Activated naive CD4-positive, alpha-beta T cell (primary cell): ENCODE measurements at regions not wholly inside any gene's neighbourhood (a gene's known extent, or its start where the extent isn't known, plus 50 kb on each side); places are given as distances from the start of the nearest gene placed in this dataset.

Experiments
- DNase-seq, 4 experiments: peaks; one replicate each; lab custom pipeline; 2025; lab: John Stamatoyannopoulos, UW

DNA sequence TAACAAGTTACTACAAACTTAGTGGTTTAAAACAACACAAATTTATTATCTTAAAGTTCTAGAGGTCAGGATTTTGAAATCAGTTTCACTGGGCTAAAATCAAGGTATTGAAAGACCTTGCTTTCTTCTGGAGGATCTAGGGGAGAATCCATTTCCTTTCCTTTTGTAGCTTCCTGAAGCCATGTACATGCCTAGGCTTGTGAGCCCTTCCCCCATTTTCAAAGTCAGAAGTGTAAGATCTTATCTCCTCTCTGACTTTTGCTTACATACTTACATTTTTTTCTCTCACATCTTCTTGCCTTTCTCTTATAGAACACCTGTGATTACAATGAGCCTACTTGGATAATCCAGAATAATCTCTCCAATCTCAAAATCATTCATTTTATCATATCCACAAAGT is 78.7 kb upstream of the MBOAT2 start:
- no peak for DNase-seq

DNA sequence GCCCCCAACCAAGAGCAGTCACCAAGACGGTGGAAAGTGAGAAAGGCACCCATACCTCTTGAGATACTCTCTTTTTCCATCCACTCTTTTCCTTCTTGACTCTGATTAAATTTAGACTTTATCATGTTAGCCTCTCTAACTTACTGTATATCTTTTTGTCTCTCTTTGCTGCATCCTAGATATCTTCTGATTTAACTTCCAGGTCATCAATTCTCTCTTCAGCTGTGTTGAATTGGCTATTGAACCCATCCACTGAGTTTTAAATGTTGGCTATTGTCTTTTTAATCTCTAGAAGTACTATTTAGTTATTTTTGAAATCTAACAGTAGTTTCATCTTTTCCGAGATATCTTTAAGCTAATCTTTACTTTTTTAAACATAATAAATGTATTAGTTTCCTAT is 78.3 kb upstream of the MBOAT2 start:
- DNase-seq: no peak

DNA sequence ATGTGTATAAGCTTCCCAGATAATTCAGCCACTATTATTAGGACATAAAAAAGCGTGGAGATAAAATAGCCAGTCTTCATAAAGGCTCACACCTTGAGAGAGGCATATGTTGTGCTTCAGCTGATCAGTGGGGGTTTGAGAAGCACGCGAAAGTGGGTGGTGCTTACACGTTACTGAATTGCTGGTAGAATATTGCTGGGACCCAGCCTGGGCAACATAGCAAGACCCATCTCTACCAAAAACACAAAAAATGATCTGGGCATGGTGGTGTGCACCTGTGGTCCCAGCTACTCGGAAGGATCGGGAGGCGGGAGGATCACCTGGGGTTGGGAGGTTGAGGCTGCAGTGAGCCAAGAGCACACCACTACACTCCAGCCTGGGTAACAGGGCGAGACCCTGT is 74.9 kb upstream of the MBOAT2 start:
- no peak for DNase-seq

DNA sequence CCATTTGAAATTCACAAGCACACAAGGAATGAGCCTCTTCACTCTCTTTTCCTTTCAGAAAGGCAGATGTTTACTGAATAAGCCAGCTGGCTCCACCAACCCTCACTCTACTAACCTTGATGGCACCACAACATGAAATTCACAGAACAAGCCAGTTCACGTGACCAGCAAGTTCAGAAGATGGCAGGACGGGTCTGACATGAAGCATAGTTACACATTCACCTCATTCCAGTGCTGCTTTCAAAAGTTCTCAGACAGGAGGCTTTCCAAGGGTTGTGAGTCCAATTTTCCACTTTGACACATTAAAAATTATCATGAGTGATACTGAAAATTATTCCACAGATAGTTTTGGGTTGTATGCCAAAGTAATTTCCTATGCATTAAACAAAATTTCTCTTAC is 74.2 kb upstream of the MBOAT2 start:
- DNase-seq: no peak

DNA sequence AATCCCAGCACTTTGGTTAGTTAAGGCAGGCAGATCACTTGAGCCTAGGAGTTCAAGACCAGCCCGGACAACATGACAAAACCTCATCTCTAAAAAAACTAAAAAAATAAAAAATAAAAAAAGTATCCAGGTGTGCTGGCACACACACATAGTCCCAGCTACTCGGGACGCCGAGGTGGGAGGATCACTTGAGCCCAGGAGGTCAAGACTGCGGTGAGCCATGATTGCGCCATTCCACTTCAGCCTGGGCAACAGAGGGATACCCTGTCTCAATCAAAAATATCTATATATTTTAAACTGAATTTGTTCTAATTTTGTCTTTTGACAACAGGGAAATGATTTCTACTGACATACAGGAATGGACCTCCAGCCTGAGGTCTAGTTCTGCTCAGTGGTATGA is 73.3 kb upstream of the MBOAT2 start:
- no peak for DNase-seq

DNA sequence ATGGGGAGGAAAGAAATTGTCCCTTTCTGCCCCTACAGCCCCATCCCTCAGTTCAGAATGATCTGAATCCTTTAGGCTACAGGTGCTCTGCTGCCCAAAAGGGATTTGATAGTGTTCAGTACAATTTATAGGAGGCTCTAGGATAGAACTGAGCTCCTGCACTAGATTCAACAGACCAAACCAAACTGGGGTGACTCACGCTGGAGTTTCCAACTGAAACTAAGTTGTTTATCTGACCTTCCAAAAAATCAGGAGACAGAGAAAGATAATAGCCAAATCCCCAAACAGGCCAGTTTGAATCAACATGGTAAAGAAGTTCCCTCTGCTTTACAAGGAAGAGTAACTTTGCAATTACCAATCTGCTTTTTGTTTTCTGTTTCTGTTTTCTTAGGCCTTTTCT is 72.7 kb upstream of the MBOAT2 start:
- DNase-seq: no peak

DNA sequence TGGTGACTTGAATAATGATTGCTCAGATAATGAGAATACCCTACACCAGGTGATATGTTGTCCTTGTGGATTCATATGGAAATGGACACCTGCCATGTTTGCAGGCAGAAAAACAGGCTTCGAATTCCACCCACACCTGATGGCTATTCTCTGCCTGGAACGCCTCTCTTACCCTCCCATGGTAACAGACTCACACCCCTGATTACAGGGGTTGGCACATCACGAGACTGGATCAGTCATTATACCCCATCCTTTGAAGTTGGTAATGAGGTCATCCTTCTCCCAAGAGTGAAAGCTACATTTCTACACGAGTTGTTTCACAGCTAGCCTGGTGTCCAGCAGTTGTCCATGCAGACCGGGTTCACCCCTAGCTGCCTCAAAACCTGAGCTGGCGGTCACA is 71.4 kb upstream of the MBOAT2 start:
- no peak for DNase-seq

DNA sequence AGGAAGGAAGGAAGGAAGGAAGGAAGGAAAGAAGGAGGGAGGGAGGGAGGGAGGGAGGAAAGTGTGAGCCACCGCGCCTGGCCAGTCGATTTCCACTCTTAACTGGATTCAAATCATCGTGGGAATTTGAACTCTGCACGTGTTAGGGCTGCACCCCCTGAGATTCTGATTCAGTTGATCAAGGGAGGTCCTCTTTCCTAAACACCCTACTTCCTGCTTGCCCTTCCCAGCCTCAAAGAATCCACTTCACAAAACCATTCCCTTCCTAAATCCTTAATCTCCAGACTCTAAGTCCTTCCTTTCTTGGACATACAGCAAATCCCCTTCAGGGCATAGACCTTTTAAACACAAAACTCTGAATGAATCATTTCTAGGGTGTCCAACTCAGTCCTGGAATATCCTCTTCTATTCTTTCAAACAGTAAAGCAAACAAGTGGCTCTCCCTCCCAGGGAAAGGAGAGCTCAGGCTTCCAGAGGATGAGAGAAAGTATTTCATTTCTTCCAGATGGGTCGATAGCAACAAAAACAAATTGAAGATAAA is 68.2 kb upstream of the MBOAT2 start:
- DNase-seq: no peak

DNA sequence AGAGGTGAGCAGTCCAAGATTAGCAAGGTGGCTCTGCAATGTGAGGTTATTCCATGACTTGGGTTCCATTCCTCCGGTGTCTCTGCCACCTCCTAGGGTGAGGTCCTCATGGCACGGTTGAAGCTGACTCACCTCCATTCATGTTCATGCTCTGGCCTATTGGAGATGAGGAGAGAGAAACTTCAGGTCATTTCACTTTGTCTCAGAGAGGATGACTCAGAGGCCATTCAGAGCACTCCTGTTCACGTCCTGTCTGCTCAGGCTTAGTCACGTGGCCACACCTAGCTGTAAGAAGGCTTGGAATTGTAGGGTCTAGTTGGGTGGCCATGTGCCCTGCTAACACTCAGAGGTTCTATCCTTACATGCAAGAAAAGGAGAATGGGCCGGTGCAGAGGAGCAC is 67.5 kb upstream of the MBOAT2 start:
- DNase-seq: no peak

DNA sequence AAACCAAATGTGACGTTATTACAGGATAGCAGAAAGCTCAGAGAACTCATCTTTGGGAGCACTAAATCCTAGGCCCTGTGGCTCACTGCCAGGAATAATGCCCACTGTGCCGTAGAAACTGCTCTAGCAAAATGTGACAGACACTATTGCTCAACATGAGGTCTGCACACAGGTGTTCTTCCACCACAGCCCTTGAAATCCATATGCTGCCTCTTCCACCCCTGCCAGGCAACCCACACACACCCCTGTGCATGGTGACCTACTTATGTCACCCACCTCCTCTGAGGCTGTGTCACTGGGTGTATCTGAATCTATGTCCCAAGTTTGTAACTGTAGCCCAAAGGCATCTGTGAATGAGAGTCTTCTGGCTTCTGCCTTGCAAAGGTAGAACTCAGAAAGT is 66.1 kb upstream of the MBOAT2 start:
- no peak for DNase-seq

DNA sequence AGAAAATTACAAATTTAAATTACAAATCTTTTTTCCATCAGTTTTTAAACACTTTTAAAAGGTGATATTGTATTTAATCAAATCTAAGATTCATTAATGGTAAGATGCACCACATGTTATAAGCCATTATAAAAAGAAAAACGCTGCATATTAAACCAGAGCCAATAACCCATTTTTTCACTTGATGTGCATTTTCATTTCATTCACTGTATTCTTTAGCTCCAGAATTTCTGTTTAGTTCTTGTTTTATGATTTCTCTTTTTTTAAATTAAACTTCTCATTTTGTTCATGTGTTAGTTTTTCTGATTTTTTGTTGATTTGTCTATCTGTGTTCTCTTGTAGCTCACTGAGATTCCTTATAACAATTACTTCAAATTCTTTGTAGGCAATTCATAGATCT is 62.4 kb upstream of the MBOAT2 start:
- no peak for DNase-seq

DNA sequence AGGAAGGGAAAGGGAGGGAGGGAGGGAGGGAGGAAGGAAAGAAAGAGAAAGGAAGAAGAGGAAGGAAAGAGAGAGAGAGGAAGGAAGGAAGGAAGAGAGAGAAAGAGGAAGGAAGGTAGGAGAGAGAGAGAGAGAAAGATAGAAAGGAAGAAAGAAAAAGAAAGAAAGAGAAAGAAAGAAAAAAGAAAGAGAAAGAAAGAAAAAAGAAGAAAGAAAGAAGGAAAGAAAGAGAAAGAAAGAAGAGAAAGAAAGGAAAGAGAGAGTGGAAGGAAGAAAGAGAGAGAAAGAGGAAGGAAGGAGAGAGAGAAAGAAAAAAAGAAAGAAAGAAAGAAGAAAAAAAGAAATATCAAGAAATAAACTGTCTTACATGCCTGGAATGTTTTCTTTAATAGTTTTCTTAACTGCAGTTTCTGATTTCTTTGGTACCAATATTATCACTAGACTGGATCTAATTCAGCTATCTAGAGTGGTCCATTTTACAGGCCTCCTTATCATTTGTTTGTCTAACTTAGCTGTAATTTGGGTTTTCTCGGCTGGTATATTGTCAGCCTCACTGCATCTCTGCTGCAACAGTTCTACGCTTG is 59.6 kb upstream of the MBOAT2 start:
- no peak for DNase-seq

DNA sequence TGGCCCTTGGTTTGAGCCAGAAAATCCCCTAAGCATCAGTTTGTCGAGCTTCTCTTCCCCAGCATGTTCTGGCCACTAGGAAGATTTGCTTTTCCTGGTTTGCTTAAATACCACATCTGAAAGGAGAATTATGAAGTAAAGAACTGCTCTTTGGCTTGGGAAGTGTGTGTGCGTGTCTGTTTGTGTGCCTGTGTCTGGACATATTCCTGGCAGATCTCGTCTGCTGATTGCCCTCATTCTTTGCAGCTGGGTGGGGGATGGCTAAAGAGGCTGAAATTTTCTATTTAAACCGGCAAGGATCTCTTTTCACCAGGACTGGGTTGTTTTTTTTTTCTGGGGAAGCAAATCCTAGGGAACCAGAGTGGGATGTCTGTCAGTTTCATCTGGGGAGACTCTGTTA is 57.3 kb upstream of the MBOAT2 start:
- DNase-seq: no peak

DNA sequence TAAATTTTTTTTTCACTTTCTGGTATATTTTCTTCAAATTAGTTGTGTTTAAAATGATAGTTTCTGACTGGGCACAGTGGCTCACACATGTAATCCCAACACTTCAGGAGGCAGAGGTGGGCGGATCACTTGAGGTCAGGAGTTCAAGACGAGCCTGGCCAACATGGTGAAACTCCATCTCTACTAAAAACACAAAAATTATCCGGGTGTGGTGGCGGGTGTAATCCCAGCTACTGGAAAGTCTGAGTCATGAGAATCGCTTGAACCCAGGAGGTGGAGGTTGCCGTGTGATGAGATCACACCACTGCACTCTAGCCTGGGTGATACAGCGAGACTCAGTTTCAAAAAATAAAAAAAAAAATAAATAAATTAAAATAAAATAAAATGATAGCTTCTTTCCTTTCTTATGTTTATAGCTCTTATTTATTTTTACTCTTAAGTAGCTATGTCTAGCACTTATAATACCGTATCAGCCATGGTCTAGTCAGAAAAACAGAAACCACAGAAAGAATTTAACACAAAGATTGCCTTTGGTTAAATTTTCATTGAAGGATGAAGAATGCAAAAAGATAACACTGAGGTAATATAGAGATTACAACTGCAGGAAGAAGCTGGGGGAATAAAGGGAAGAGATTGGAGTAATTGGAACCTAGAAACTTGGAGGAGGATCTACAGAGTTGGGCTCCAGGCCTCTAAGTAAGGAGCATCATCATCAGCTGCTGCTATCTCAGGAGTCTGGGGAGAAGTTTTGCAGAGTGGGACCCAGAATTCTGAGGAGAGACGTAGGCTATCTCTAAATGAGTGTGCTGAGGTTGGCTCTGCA is 54.7 kb upstream of the MBOAT2 start:
- DNase-seq: no peak

DNA sequence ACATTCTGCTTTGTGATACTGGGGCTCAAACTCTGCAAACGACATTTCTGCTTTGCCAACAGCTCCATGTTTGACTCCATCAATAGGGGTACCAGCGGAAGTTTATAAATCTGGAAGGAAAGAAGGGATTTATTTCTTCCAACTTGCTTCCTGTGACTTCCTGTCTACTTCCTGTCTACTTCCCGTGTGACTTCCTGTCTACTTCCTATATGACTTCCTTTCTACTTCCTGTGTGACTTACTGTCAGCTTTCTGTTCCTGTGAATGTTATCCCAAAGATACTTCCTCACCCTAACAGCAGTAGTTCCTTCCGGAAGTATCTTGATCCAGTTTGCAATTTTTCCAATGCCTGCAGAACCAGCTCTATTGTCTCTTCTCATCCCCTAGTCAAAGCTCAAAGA is 52.0 kb upstream of the MBOAT2 start:
- DNase-seq: no peak

DNA sequence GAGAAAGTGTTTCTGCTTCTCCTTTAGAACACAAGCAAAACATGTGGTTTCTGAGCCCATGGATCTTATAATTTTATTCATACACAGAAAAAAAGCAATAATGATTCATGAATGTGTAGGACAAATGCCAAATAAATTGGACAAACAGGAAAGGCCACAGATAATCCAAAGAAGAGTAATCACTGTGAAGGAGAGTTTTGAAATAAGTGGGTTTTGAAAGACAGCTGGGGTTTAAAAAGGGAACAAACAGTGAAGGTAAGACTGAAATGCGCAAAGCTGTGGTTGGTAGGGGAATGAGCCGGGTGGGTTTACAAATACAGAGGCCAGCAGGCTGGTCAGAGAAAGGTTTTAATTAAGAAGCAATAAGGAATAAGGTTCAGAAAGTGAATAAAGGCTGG is 50.0 kb upstream of the MBOAT2 start:
- DNase-seq: no peak
